ENCODE measurements at regions not wholly inside any gene's neighbourhood (a gene's known extent, or its start where the extent isn't known, plus 50 kb on each side); places are given as distances from the start of the nearest gene placed in this dataset.

GRCh38 chr18:1797235-1797634, 774.1 kb downstream of the METTL4 start:
- TF ChIP-seq CEBPB (IDR thresholded peaks at IDR 0.05; ENCODE audit: low read depth) (no peak), POLR2A (IDR thresholded peaks at IDR 0.05; ENCODE audit: borderline replicate concordance, extremely low read depth, insufficient read depth, insufficient read length) (no peak), YY1 (IDR thresholded peaks at IDR 0.05; ENCODE audit: extremely low read depth, insufficient replicate concordance, low read depth, low read length) (no peak), JUND (IDR thresholded peaks at IDR 0.05) (no peak), EZH2 (IDR thresholded peaks at IDR 0.05) (no peak), RAD21 (IDR thresholded peaks at IDR 0.05; ENCODE audit: low read depth) (no peak), SIN3A (IDR thresholded peaks at IDR 0.05; ENCODE audit: low read depth) (no peak), ZNF274 (IDR thresholded peaks at IDR 0.05; ENCODE audit: low read depth, low read length) (no peak)
- TF ChIP-seq, protein P1, sequence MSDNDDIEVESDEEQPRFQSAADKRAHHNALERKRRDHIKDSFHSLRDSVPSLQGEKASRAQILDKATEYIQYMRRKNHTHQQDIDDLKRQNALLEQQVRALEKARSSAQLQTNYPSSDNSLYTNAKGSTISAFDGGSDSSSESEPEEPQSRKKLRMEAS (IDR thresholded peaks at IDR 0.05), result no peak
